Left ventricle myocardium superior (tissue), 1 donor: ENCODE measurements at regions not wholly inside any gene's neighbourhood (a gene's known extent, or its start where the extent isn't known, plus 50 kb on each side); places are given as distances from the start of the nearest gene placed in this dataset.
A peak's percentile ranks its signal among the peaks of the same experiment; 100 is the strongest.
"Not testable (repeated sequence)": the region's sequence is repeated elsewhere in the genome, so short reads cannot be mapped to it uniquely, and the experiment has no call there.

Experiments used
- ATAC-seq: fragments of 200-7000 bp; cut with Tn5 transposase; one replicate; pipeline ENCODE4 v1.9.1; 2020; ENCODE audit warnings: mild to moderate bottlenecking, moderate library complexity
- DNase-seq: peaks from one replicate; pipeline ENCODE4 v3.0.0-alpha.2; 2020
- intact Hi-C: fragments of 100-400 bp; cut with micrococcal nuclease; formaldehyde crosslinking; loops from one replicate; pipeline ENCODE4 v1.11.0; 2022
- donor health status: DM: no; HTN: yes; CAD: no; lungs with severe emphysema.

DNA sequence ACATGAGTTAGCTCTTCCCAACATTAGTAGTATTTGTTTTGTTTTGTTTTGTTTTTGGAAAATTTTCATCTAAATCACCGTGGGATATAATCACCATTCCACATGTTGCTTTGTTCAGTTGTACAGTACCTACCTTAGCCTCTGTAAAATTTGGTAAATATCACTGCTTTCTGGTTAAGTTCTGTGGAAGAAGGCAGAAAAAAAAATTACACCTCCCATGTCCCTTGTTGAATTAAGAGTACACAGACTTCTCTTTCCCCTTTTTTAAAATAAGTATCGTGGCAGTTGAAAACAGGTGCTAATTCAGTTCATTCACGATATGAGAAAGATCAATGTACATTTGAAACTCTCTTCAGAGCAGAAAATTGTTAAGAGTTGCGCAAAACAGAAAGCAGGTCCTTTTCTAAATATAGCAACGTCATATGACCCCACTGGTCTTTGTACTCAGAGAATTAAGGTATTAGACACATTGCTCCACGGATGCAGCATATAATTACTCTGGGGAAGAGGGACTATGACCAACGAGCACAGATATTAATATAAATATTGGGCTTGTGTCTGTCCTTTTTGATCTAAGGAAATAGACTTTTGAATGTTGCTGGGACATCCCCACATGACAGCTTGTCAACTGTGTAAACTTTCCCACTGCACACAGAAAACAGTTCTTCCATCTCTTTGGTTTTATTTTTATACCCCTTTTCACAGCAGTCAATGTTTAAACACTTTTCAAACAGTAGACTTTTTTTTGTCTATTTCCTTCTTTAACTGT, 58.6 kb upstream of the ZNF217 start:
- ATAC-seq, result peak; percentile 78
- intact Hi-C loops, result no loop called here
- DNase-seq, result no peak

DNA sequence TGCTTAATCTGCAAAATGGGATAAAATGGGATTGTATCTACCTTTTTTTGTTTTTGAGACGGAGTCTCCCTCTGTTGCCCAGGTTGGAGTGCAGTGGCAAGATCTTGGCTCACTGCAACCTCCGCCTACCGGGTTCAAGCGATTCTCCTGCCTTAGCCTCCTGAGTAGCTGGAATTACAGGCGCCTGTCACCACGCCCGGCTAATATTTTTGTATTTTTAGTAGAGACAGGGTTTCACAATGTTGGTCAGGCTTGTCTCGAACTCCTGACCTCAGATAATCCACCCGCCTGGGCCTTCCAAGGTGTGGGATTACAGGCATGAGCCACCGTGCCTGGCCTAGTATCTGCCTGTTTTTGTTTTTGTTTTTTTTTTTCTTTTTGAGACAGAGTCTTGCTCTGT, 55.9 kb upstream of the ZNF217 start:
- DNase-seq, ATAC-seq, intact Hi-C loops: not testable (repeated sequence)

DNA sequence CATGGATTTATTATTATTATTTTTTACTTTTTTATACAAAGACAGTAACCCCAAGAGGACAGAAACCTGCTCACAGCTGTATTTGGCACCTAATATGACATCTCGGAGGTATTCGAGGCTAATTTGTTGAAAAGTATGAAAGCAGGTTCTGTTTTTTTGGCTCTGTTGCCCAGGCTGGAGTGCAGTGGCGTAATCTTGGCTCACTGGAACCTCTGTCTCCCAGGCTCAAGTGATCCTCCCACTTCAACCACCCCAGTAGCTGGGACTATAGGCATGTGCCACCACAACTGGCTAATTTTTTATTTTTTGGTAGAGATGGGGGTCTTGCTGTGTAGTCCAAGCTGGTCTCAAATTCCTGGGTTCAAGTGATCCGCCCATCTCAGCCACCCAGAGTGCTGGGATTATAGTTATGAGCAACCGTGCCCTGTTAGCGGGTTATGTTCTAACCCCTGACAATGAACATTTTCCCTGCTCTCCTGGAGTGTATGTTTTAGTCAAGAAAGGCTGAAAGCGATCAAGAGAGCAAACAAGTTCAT, 53.7 kb upstream of the ZNF217 start:
- no peak for ATAC-seq
- intact Hi-C loops, result no loop called here
- no peak for DNase-seq

DNA sequence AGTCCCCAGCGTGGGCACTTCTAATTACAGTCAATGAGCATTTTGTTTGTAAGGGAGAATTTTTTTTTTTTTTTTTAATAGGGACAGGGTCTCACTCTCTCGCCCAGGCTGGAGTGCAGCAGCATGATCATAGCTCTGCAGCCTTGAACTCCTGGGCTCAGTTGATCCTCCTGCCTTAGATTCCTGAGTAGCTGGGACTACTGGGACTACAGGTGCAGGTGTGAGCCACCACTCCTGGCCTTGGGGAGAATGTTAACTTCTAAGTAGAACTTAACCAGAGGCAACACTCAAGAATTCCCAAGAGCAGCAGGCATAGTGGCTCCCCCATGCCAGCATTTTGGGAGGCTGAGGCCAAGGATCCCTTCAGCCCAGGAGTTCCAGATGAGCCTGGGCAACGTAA, 52.9 kb upstream of the ZNF217 start:
- no peak for ATAC-seq
- intact Hi-C loops, result no loop called here

DNA sequence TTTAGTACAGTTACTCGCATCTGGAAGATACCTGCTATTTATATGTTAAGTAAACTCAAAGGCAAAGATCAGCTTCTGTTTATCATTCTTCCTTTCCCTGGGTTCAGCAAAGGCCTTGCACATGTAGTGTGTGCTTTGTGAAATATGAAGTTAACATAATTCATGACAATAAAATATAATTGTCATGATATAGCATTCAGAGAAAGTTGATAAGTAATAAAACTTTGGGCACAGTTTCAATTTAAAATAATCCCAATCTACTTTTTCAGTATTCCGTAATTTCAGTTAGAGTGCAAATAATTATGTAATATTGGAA, 51.9 kb upstream of the ZNF217 start:
- intact Hi-C loops, result no loop called here
- ATAC-seq, result no peak
- no peak for DNase-seq

More for the DNA sequence above, 52.9 kb upstream of the ZNF217 start:
- no peak for DNase-seq

DNA sequence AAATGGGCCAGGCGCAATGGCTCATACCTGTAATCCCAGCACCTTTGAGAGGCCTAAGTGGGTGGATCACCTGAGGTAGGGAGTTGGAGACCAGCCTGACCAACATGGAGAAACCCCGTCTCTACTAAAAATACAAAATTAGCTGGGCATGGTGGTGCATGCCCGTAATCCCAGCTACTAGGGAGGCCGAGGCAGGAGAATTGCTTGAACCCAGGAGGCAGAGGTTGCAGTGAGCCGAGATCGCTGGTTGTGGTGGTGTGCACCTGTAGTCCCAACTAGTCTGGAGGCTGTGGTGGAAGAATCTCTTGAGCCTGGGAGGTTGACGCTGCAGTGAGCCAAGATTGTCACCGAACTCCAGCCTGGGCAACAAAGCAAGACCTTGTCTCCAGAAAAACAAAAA, 50.5 kb upstream of the ZNF217 start:
- DNase-seq, intact Hi-C loops, ATAC-seq: not testable (repeated sequence)
